GM23248 (cell line): ENCODE measurements at regions not wholly inside any gene's neighbourhood (a gene's known extent, or its start where the extent isn't known, plus 50 kb on each side); places are given as distances from the start of the nearest gene placed in this dataset.
A peak's percentile ranks its signal among the peaks of the same experiment; 100 is the strongest.

Experiments used
- DNase-seq: peaks from one replicate; pipeline ENCODE4 v3.0.0-alpha.2; 2015
- H2AFZ ChIP-seq: fragments of 200-600 bp; sonication (generic); 2 replicates; pipeline ENCODE4 v1.6.1; 2016; ENCODE audit warnings: antibody characterized with exemption
- H3F3A ChIP-seq: fragments of 200-600 bp; sonication (generic); 2 replicates; pipeline ENCODE4 v1.6.1; 2016; ENCODE audit warnings: mild to moderate bottlenecking, antibody characterized with exemption, mixed run types; ENCODE audit not compliant: insufficient read depth
- H3K27ac ChIP-seq: fragments of 200-600 bp; sonication (generic); 2 replicates; pipeline ENCODE4 v1.5.1; 2016; ENCODE audit warnings: mild to moderate bottlenecking
- H3K27me3 ChIP-seq: fragments of 200-600 bp; sonication (generic); replicated peaks from 2 replicates; pipeline ENCODE4 v1.6.1; 2016; ENCODE audit warnings: mild to moderate bottlenecking; ENCODE audit not compliant: insufficient read depth
- H3K36me3 ChIP-seq: fragments of 200-600 bp; sonication (generic); 2 replicates; pipeline ENCODE4 v1.6.1; 2016; ENCODE audit warnings: low read depth, mild to moderate bottlenecking
- H3K4me1 ChIP-seq: fragments of 200-600 bp; sonication (generic); 2 replicates; pipeline ENCODE4 v1.6.1; 2016; ENCODE audit warnings: mild to moderate bottlenecking; ENCODE audit not compliant: insufficient read depth
- H3K4me2 ChIP-seq: fragments of 200-600 bp; sonication (generic); one replicate; pipeline ENCODE4 v1.6.1; 2016; ENCODE audit warnings: mild to moderate bottlenecking; ENCODE audit not compliant: unreplicated experiment
- H3K4me3 ChIP-seq: fragments of 200-600 bp; sonication (generic); 2 replicates; pipeline ENCODE4 v1.5.1; 2016; ENCODE audit warnings: mild to moderate bottlenecking
- H3K79me2 ChIP-seq: fragments of 200-600 bp; sonication (generic); 2 replicates; pipeline ENCODE4 v1.6.1; 2016; ENCODE audit warnings: mild to moderate bottlenecking; ENCODE audit not compliant: insufficient read depth
- H3K9ac ChIP-seq: fragments of 200-600 bp; sonication (generic); 2 replicates; pipeline ENCODE4 v1.6.1; 2016; ENCODE audit warnings: mild to moderate bottlenecking
- H3K9me2 ChIP-seq: fragments of 200-600 bp; sonication (generic); 2 replicates; pipeline ENCODE4 v1.6.1; 2016; ENCODE audit warnings: mixed run types, mild to moderate bottlenecking, moderate library complexity; ENCODE audit not compliant: insufficient read depth
- H3K9me3 ChIP-seq: fragments of 200-600 bp; sonication (generic); one replicate; pipeline ENCODE4 v1.6.1; 2017; ENCODE audit warnings: low read depth
- H4K20me1 ChIP-seq: fragments of 200-600 bp; sonication (generic); 2 replicates; pipeline ENCODE4 v1.6.0; 2016; ENCODE audit not compliant: insufficient read depth
- EZH2 ChIP-seq: fragments of 200-600 bp; sonication (generic); IDR thresholded peaks from 2 replicates; pipeline ENCODE4 v1.6.1; 2018; ENCODE audit warnings: antibody characterized with exemption, mild to moderate bottlenecking; ENCODE audit not compliant: insufficient read depth, poor library complexity, severe bottlenecking
- EZH2phosphoT487 ChIP-seq: fragments of 200-600 bp; sonication (generic); IDR thresholded peaks from 2 replicates; pipeline ENCODE4 v1.6.1; 2018; ENCODE audit warnings: antibody characterized with exemption, moderate library complexity, mild to moderate bottlenecking, low read depth; ENCODE audit not compliant: insufficient read depth
- WGBS, 2 experiments: methylation state at CpG; one replicate each; pipeline ENCODE4 v1.1.6; 2015 to 2017; ENCODE audit warnings: low lambda C conversion rate in 2 of 2, low coverage in 1 of 2; ENCODE audit errors: missing lambda C conversion rate in 2 of 2; 5-methylcytosine and 5-hydroxymethylcytosine counted together
- in situ Hi-C: fragments of 300-500 bp; cut with MboI; formaldehyde crosslinking; loops from 2 replicates; pipeline ENCODE4 v1.15.0; 2020

- Histone ChIP-seq H3K4me3 (no peak overlapping the region), H3K27me3 (no peaks in the 10 kb centered on the region), H4K20me1 (no peaks in the 10 kb centered on the region), H3K4me1 (no peaks in the 10 kb centered on the region), H3K79me2 (no peaks in the 10 kb centered on the region), H3K27ac (no peak overlapping the region), H3K4me2 (no peak overlapping the region), H3K36me3 (no peaks in the 10 kb centered on the region), H3K9ac (no peak overlapping the region), H3F3A (no peaks in the 10 kb centered on the region), H2AFZ (no peak overlapping the region), H3K9me2 (no peaks in the 10 kb centered on the region), H3K9me3 (no peaks in the 10 kb centered on the region)
- TF ChIP-seq EZH2: no peak
- no peak for TF ChIP-seq EZH2phosphoT487
- WGBS, 2 experiments: 41 to 60% methylated on average over 1 of the region's 1 CpG
- in situ Hi-C loops: no loop called here
- DNase-seq: peak; percentile 4
These were observed 238.4 kb downstream of the SNCA start for GRCh38 chr4:89598602-89599001.

DNA sequence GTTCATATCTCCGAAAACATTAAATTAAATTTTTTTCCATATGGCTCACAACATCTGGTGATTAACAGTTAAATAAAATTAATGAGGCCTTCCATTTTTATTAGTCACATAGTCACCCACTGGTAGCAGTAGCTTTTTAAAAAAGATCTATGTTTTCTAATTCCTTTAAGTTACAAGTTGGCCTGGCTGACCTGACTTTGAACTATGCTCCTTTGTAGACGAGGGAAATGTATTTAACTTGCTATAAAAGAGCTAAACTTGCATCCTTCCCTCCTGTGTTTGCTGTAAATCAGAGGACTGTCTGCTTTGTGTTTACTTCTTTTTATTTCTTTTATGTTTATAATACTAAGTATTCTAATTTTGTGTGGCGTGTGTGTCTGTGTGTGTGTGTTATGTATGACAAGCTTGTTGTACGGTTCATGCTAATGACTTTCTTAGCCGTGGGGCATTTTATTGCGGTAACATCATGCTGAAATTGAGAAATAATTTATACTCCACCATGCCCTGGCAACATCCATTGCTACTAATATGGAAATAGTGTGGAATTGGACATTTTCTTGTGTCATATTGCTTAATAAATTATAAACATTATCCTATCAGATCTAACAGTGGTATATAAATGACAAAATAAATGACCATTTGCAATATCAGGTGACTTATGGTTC, 241.7 kb downstream of the SNCA start:
- H3K9me2 ChIP-seq: no peaks in the 10 kb centered on the region
- 32% methylated on average over 6 of the region's 6 CpGs for WGBS, 2 experiments
- TF ChIP-seq EZH2 (no peak), EZH2phosphoT487 (no peak)
- no peak overlapping the region for H3K4me2 ChIP-seq
- no peak overlapping the region for H2AFZ ChIP-seq
- H3K4me3 ChIP-seq: no peak overlapping the region
- no peak overlapping the region for H3K27ac ChIP-seq
- DNase-seq: peak; percentile 6
- H3K79me2 ChIP-seq: no peaks in the 10 kb centered on the region
- no peak overlapping the region for H3K9ac ChIP-seq
- H3K27me3 ChIP-seq: no peaks in the 10 kb centered on the region
- H3K36me3 ChIP-seq: no peaks in the 10 kb centered on the region
- H4K20me1 ChIP-seq: no peaks in the 10 kb centered on the region
- no peaks in the 10 kb centered on the region for H3K9me3 ChIP-seq
- no peaks in the 10 kb centered on the region for H3K4me1 ChIP-seq
- in situ Hi-C loops: no loop called here
- H3F3A ChIP-seq: no peaks in the 10 kb centered on the region

GRCh38 chr4:89590128-89590527, 246.8 kb downstream of the SNCA start:
- H3F3A ChIP-seq: no peaks in the 10 kb centered on the region
- H3K36me3 ChIP-seq: no peaks in the 10 kb centered on the region
- H2AFZ ChIP-seq: no peak overlapping the region
- H3K4me3 ChIP-seq: no peak overlapping the region
- no peaks in the 10 kb centered on the region for H3K79me2 ChIP-seq
- no peak overlapping the region for H3K9ac ChIP-seq
- H4K20me1 ChIP-seq: no peaks in the 10 kb centered on the region
- DNase-seq: no peak
- H3K4me1 ChIP-seq: no peaks in the 10 kb centered on the region
- H3K27me3 ChIP-seq: 0 out of 2 replicates have a peak, but pooled peaks cover 4% of the 10 kb centered on the region
- H3K27ac ChIP-seq: no peak overlapping the region
- no peaks in the 10 kb centered on the region for H3K9me3 ChIP-seq
- 44 to 56% methylated on average over 2 of the region's 2 CpGs for WGBS, 2 experiments
- no peak for TF ChIP-seq EZH2
- no peak for TF ChIP-seq EZH2phosphoT487
- no peak overlapping the region for H3K4me2 ChIP-seq
- in situ Hi-C loops: no loop called here
- H3K9me2 ChIP-seq: no peaks in the 10 kb centered on the region

DNA sequence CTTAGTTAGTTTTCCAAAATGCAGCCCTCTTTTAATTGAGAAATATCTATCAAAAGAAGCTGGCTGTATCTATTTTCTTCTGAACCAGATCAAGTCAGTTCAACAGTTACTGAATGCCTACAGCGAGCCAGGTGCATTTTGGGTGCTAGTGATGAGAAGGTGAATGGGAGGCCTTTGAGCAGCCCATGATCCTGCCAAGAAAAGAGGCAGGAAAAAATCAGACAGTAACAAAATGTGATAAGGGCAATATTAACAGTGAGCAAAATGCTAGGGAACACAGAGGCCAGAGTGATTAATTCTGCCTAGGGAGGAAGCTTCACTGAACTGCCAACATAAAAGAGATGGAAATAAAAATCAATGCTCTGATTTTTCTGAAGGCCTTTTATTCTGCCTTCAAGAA, 248.5 kb downstream of the SNCA start:
- in situ Hi-C loops: no loop called here
- Histone ChIP-seq H2AFZ (no peak overlapping the region), H3K4me2 (no peak overlapping the region), H3K27me3 (0 out of 2 replicates have a peak, but pooled peaks cover 4% of the 10 kb centered on the region), H3K79me2 (no peaks in the 10 kb centered on the region), H4K20me1 (no peaks in the 10 kb centered on the region), H3K4me3 (no peak overlapping the region), H3F3A (no peaks in the 10 kb centered on the region), H3K27ac (no peak overlapping the region), H3K9ac (no peak overlapping the region), H3K4me1 (no peaks in the 10 kb centered on the region), H3K36me3 (no peaks in the 10 kb centered on the region), H3K9me2 (no peaks in the 10 kb centered on the region), H3K9me3 (no peaks in the 10 kb centered on the region)
- no peak for DNase-seq
- 22 to 29% methylated on average over 1 of the region's 1 CpG for WGBS, 2 experiments
- TF ChIP-seq EZH2: no peak
- no peak for TF ChIP-seq EZH2phosphoT487

DNA sequence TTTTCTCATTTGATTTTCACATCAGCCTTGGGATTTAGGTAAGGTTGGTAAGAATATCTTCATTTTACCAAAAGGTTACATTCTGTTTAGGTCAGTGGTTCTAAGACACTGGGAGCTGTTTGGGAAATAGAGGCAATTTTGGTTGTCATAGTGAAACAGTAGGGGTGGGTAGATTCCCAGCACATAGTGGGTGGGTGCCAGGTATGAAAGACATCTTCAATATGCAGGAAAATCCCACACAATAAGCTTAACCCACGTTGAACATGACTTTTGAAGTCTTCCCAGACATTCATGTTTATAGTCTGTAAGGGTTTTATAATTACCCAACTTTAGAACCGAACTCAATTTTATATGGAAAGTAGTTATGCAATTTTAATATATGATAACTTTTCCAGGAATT, 249.6 kb downstream of the SNCA start:
- Histone ChIP-seq H3K9ac (no peak overlapping the region), H3F3A (no peaks in the 10 kb centered on the region), H4K20me1 (no peaks in the 10 kb centered on the region), H2AFZ (no peak overlapping the region), H3K27ac (no peak overlapping the region), H3K4me1 (no peaks in the 10 kb centered on the region), H3K4me3 (no peak overlapping the region), H3K27me3 (peaks cover 4% of the 10 kb centered on the region; the same call in 1 of the 2 replicates), H3K79me2 (no peaks in the 10 kb centered on the region), H3K9me3 (no peaks in the 10 kb centered on the region), H3K36me3 (no peaks in the 10 kb centered on the region), H3K9me2 (no peaks in the 10 kb centered on the region), H3K4me2 (no peak overlapping the region)
- in situ Hi-C loops: no loop called here
- DNase-seq: no peak
- 39 to 42% methylated on average over 2 of the region's 2 CpGs for WGBS, 2 experiments
- TF ChIP-seq EZH2 (no peak), EZH2phosphoT487 (no peak)
